HG02973 (cell line): ENCODE measurements at regions not wholly inside any gene's neighbourhood (a gene's known extent, or its start where the extent isn't known, plus 50 kb on each side); places are given as distances from the start of the nearest gene placed in this dataset.

ENCODE experiments used
- ATAC-seq: cut with Tn5 transposase; IDR thresholded peaks from one replicate; pipeline ENCODE4 v1.9.1; 2021; ENCODE audit warnings: moderate library complexity; ENCODE audit not compliant: unreplicated experiment

DNA sequence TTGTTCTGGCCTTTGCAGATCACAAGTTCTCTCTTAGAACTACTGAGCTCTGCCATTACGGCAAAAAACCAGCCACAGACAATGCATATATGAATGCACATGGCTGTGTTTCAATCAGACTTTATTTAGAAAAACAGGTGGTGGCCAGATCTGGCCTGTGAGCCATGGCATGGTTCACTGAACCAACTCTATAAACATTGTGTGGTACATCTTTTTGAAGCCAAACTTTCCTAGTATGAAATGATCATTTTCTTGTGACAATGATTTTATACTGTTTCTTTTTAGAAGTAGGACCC, 65.9 kb upstream of the AMZ2 start:
- ATAC-seq = no peak

DNA sequence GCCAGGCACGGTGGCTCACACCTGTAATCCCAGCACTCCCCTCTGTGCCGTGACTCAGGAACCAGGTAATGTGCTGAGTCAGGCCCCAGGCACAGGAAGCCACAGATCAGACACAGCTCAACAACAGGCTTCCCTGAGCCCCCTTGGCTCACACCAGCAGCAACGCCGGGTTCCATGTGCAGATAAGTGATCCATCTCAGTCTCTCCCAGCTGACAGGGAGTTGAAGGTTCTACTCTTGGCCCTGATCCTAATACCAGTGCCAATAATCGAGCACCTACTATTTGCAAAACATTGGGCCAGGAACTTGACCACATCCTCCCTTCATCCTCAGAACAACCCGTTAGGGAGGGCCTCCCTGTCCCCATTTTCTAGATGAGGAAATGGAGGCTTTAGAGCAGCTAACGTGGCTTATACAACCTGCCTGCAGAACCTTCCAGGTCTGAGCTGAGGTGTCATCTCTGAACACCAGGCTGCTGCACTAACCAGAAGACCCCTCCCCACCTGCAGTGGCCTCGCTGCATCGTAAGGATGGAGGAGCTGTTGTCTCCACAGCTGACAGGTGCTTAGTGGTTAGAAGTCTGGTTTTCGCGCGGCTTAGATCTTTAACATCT, 64.8 kb upstream of the AMZ2 start:
- peak; percentile 40 for ATAC-seq

DNA sequence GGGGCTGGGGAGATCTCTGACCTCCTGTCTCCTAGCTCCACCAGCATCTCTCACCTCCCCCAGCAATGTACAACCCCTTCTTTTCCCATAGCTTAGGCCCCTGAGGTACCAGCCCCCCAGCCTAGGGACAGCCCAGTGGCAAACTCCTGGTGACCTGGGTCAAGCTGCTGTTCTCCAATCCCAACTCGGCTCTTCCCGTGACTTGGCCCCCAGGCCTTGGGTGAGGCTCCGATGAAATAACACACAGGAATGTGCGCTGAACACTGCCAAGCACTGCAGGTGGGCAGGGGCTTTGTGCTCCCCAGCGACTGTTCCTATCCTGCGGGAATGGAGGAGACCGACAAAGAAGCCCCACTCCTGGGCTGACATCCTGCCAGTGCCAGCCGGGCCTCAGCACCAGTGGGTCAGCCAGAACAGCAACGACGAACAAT, 63.7 kb upstream of the AMZ2 start:
- ATAC-seq = no peak

DNA sequence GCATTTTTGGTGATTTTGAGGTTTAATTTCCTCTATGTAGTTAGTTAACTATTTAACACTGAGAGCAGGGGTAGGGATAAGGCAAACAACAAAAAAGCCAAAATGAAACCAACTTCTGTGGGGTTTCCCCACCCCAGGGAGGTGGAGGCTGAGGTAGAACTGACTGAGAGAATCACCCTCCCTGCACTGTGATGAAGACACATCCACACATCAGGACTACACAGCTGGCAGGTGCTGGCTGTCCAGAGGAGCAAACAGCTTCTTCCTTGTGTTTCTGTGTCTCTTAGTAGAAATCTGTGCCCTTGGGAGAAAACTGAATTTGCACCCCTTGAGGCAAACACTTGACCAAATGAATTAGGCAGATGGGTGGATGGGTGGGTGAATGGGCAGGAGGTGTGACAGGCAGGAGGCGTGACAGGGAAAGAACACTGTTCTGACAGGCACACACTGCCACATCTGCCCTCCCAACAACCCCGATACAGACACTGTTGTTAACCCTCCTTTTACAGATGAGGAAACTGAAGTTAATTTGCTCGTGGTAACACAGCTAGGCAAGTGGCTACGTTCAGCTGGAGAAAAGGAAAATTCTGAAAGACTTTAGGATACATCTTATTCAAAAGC, 62.9 kb upstream of the AMZ2 start:
- peak; percentile 61 for ATAC-seq

DNA sequence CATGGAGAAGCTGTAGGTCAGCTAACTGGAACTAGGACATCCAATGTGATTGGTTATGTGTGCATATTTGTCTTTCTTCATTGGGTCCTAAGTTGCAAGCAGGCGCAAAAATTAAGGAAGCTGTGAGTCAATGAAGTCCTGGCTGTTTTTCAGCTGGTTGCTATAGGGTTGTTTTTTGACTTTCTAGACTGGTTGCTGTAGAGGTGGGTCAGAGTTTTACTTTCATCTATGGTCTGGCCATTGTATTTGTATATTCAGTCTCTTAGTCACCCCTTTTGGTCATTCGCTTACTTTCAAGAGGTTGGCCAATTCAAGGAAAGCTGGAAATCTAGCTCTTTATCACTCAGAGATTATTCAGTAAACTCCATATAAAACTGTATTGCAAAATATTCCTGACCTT, 62.0 kb upstream of the AMZ2 start:
- ATAC-seq = no peak

DNA sequence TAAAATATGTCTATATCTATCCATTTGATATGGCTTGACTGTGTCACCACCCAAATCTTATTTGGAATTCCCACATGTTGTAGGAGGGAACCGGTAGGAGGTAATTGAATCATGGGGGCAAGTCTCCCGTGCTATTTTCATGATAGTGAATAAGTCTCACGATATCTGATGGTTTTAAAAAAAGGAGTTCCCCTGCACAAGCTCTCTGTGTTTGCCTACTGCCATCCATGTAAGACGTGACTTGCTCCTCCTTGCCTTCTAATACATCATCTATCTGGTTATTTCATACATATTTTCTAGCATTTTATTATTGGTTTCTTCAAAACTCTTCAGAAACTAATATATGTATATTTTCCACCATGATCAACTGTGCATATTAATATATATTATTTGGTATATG, 57.3 kb upstream of the AMZ2 start:
- ATAC-seq = no peak

DNA sequence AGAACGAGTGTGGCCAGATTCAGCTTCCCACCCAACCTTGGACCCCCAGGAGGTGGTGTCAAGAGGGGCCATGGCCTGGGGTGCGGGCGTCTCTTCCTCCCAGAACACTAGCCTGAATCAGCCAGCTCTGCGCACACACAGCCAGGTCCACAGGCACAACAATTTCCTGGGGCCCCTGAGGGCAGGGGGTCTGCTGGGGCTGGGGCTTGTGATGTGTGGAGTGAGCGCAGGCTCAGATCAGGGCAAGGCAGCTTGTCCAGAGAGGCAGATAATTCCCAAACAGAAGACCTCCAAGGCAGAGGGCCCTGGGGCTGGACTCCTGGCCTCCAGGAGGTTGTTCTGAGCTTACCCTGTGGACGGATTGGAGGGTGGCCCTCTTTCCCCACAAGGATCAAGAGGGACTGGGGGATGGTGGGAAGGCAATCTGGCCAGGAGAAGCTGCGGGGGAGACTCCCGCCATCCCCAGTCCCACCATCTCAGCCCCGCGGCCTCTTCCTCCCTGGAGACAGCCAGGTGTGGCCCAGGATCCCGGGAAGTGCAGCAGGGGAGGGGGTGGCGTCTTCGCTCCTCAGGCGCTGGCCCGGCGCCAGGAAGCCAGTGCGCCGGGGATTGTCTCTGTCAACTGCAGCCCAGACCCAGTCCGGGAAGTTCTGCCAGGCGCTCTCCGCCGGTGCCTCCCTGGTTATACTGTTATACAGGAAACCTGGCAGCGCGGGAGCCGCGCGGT, 52.0 kb upstream of the AMZ2 start:
- no peak for ATAC-seq

DNA sequence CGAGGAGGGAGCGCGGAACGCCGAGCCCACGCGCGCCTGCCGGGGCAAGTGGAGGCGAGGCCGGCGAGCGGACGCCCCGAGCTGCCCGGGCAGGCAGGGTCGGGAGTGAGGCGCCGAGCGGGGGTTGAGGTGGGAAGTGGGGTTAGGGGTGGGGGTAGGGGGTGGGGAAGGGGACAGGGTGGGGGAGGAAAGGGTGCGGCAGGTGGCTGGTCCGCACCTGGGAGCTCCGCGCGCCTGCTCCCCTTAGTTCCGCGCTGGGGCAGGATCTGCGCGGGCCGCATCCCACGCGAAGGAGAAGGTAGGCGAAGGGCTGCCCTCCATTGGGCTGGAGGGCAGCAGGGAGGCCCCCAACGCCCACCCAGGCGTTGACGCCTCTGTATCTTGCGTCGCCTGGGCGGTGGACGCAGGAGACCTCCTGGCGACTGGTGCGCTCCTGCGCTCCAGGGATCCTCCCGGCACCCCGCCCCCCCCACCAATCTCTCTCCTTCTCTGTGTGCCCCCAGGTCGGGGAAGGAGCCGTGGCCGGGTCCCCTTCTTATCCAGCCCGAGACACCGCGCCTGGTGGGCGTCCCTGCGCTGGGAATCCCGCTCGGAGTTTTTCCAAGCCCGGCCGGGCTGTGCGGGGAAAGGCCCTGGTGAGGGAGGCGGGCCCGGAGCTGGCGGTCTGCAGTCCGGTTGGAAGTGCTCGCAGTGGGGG, 51.3 kb upstream of the AMZ2 start:
- ATAC-seq = no peak

DNA sequence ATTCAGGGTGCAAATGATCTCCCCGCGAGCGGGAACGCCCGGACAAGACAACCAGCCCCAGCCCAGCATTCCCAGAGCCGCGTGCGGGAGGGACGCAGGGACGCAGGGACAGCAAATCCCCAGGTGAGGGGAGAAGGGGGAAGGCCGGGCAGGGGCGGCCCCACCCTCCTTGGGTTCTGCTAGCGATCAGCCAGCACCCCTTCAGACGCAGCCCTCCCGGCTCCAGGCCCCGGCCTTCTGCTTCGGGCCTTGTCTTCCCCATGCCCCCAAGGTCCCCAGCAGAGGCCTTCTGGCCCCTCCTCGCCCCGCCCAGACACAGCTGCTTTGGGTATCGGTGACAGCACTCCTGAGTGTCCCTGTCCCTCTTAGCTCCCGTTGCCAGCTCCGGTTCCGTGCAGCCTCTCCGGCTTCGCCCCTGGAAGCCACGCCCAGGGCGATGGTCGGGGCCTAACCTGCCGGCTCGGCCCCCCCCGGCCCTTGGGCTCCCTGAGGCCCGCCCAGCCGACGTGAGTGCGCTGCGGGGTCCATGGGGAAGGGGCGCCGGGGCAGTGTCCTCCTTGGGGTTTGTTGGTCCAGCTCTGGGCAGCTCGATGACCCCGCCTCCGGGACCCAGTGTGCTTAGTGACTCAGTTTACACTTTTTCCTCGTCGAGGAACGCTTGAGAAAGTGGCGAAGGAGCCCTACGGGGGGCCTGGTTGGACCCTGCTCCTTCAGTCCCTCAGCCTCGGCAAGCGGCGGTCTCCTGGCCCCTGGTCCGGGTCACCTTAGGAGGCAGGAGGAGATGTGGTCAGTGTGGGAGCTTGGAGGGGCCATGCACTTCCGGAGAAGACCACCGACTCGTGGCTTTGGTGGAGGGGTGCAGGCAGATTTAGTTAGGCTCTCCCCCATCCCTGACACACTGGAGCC, 50.5 kb upstream of the AMZ2 start:
- ATAC-seq = no peak

DNA sequence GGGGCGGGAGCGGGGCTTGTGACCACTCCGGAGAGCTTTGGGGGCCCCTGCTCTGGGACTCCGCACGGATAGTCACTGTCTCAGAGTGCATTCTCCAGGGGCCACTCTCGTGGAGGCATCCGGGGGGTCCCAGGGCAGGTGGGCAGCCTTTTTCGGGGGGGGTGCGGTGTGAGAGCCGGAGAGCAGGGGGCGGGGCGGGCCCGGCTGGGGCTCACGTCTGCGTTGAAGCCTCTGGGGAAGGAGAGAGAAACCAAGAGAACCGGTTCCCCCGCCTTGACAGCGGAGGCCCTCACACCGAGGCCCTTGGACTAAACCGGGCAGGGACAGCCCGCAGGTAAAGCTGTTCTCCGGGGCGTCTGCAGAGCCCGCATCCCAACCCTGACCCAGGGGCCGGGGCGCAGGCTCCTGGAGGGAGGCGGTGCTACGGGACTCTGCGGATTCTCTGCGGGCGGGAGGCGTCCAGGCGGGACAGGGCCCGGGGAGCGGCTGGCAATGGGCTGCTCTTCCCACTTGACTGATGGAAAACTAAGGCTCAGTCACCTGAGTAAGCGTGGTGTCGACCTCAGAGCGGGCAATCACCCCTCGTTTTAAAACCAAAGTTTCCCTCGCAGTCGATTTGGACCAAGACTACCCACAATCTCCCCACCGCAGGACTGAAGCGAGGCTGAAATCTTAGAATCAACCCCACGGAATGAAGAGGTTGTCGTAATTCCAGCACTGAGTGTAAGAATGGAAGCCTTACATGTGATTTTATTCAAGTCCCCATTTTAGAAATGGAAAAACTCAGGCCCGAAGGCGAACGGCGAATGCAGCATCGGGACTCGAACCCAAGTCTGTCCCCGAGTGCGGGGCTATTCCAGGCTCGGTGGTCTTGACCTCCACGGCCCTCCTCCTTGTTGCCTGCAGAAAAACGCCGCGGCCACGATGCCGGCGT, 49.6 kb upstream of the AMZ2 start:
- ATAC-seq = no peak
